HG03520 (cell line): ENCODE measurements at regions not wholly inside any gene's neighbourhood (a gene's known extent, or its start where the extent isn't known, plus 50 kb on each side); places are given as distances from the start of the nearest gene placed in this dataset.

ENCODE experiments used
- ATAC-seq: cut with Tn5 transposase; IDR thresholded peaks from one replicate; pipeline ENCODE4 v1.9.1; 2021; ENCODE audit warnings: mild to moderate bottlenecking, moderate library complexity; ENCODE audit not compliant: unreplicated experiment

GRCh38 chr14:62234849-62235248 lies 472.6 kb downstream of the SNAPC1 start:
- no peak for ATAC-seq

GRCh38 chr14:62244221-62244620 lies 482.0 kb downstream of the SNAPC1 start:
- ATAC-seq = no peak

- no peak for ATAC-seq
Measured at GRCh38 chr14:62247266-62247665, 485.0 kb downstream of the SNAPC1 start.

- ATAC-seq = no peak
Measured at GRCh38 chr14:62251237-62251636, 489.0 kb downstream of the SNAPC1 start.

GRCh38 chr14:62253171-62253570 lies 491.0 kb downstream of the SNAPC1 start:
- ATAC-seq = no peak

GRCh38 chr14:62253911-62254310 lies 491.7 kb downstream of the SNAPC1 start:
- ATAC-seq = no peak

GRCh38 chr14:62269204-62269603 lies 507.0 kb downstream of the SNAPC1 start:
- ATAC-seq = no peak

- no peak for ATAC-seq
Measured at GRCh38 chr14:62270236-62270635, 508.0 kb downstream of the SNAPC1 start.

- no peak for ATAC-seq
Measured at GRCh38 chr14:62280366-62280765, 518.1 kb downstream of the SNAPC1 start.

- ATAC-seq = no peak
Measured at GRCh38 chr14:62283837-62284236, 521.6 kb downstream of the SNAPC1 start.

- no peak for ATAC-seq
Measured at GRCh38 chr14:62289471-62289870, 527.3 kb downstream of the SNAPC1 start.

- ATAC-seq = no peak
Measured at GRCh38 chr14:62301080-62301479, 538.9 kb downstream of the SNAPC1 start.

- no peak for ATAC-seq
Measured at GRCh38 chr14:62301911-62302310, 539.7 kb downstream of the SNAPC1 start.

- ATAC-seq = no peak
Measured at GRCh38 chr14:62303437-62303836, 541.2 kb downstream of the SNAPC1 start.

- ATAC-seq = no peak
Measured at GRCh38 chr14:62304257-62304656, 542.0 kb downstream of the SNAPC1 start.

GRCh38 chr14:62307844-62308243 lies 545.6 kb downstream of the SNAPC1 start:
- ATAC-seq = no peak

GRCh38 chr14:62308316-62308715 lies 546.1 kb downstream of the SNAPC1 start:
- no peak for ATAC-seq

- ATAC-seq = no peak
Measured at GRCh38 chr14:62308891-62309290, 546.7 kb downstream of the SNAPC1 start.

GRCh38 chr14:62313212-62313611 lies 551.0 kb downstream of the SNAPC1 start:
- no peak for ATAC-seq

GRCh38 chr14:62314221-62314620 lies 552.0 kb downstream of the SNAPC1 start:
- ATAC-seq = no peak

- ATAC-seq = no peak
Measured at GRCh38 chr14:62314871-62315270, 552.7 kb downstream of the SNAPC1 start.

GRCh38 chr14:62315631-62316030 lies 553.4 kb downstream of the SNAPC1 start:
- ATAC-seq = no peak

- ATAC-seq = no peak
Measured at GRCh38 chr14:62322216-62322615, 560.0 kb downstream of the SNAPC1 start.

GRCh38 chr14:62329427-62329826 lies 567.2 kb downstream of the SNAPC1 start:
- ATAC-seq = no peak
